ENCODE measurements at regions not wholly inside any gene's neighbourhood (a gene's known extent, or its start where the extent isn't known, plus 50 kb on each side); places are given as distances from the start of the nearest gene placed in this dataset.

DNA sequence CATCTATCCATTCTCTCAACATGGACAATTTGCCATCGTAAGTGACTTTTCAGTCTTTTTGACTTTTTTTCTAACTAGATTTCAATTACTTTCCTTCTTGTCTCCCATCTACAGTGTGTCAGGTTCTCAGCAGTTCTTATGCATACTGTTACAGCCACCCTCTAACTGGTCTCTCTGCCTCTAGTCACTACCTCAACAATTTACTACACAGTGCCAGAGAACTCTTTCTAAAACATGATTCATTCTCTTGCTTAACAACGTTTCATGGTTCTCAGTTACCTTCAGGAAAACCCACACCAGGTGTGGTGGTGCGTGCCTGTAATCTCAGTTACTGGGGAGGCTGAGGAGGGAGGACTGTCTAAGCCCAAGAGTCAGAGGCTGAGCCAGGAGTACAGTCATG, 95.4 kb downstream of the DIPK2A start:
- H3K4me1 ChIP-seq (ENCODE audit: insufficient read depth, low read length, poor library complexity, severe bottlenecking) = no peaks in the 10 kb centered on the region
- no peaks in the 10 kb centered on the region for H3K36me3 ChIP-seq (ENCODE audit: insufficient read depth, low read length, poor library complexity, severe bottlenecking)
- POLR2A ChIA-PET (ENCODE audit: low non-redundant PET) = no interaction called here
- intact Hi-C loops (cut with micrococcal nuclease; ENCODE audit: unreplicated experiment) = no loop called here
- no peak for DNase-seq (ENCODE audit: low spot score)
- no peaks in the 10 kb centered on the region for H3K27me3 ChIP-seq (replicated peaks; ENCODE audit: insufficient read depth, low read depth, low read length, poor library complexity)
- H3K27ac ChIP-seq (ENCODE audit: low read depth, low read length, poor library complexity, severe bottlenecking) = no peak overlapping the region
- H3K4me3 ChIP-seq (ENCODE audit: low read depth, low read length, poor library complexity, severe bottlenecking) = no peak overlapping the region
- TF ChIP-seq, protein P1, sequence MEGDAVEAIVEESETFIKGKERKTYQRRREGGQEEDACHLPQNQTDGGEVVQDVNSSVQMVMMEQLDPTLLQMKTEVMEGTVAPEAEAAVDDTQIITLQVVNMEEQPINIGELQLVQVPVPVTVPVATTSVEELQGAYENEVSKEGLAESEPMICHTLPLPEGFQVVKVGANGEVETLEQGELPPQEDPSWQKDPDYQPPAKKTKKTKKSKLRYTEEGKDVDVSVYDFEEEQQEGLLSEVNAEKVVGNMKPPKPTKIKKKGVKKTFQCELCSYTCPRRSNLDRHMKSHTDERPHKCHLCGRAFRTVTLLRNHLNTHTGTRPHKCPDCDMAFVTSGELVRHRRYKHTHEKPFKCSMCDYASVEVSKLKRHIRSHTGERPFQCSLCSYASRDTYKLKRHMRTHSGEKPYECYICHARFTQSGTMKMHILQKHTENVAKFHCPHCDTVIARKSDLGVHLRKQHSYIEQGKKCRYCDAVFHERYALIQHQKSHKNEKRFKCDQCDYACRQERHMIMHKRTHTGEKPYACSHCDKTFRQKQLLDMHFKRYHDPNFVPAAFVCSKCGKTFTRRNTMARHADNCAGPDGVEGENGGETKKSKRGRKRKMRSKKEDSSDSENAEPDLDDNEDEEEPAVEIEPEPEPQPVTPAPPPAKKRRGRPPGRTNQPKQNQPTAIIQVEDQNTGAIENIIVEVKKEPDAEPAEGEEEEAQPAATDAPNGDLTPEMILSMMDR (conservative IDR thresholded peaks at IDR 0.05; ENCODE audit: low read depth, low read length) = no peak
- TF ChIP-seq EZH2 (IDR thresholded peaks at IDR 0.05; ENCODE audit: borderline replicate concordance, low read depth, low read length, poor library complexity, severe bottlenecking) = no peak
- peaks cover 10% of the 10 kb centered on the region for H3K9me3 ChIP-seq (ENCODE audit: low read depth, low read length, poor library complexity, severe bottlenecking)
- no TSS peak for BruUV-seq (replicated peaks)
- CTCF ChIA-PET = no interaction called here

DNA sequence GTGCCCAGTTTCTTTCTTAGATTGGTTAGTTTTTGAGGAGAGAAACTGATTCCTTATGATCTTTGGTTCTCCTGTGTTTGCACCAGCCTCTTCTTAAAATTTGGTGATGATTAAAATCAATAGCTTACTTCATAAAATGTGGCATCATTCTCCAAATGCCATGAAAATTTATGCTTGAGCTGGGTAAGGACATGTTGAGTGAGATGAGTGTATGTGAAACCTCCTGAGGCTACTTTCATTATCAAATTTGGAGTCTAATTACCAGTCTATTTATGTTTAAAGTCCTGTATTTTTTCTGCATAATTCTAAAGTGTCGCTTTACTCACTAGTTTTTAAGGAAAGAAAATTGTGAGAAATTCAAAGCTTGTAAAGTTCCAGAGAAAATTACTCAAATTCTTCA, 102.1 kb downstream of the DIPK2A start:
- CTCF ChIA-PET = no interaction called here
- Histone ChIP-seq H3K27ac (ENCODE audit: low read depth, low read length, poor library complexity, severe bottlenecking) (no peak overlapping the region), H3K9me3 (ENCODE audit: low read depth, low read length, poor library complexity, severe bottlenecking) (peaks cover 10% of the 10 kb centered on the region), H3K4me3 (ENCODE audit: low read depth, low read length, poor library complexity, severe bottlenecking) (no peak overlapping the region), H3K4me1 (ENCODE audit: insufficient read depth, low read length, poor library complexity, severe bottlenecking) (peaks cover 18% of the 10 kb centered on the region), H3K36me3 (ENCODE audit: insufficient read depth, low read length, poor library complexity, severe bottlenecking) (no peaks in the 10 kb centered on the region), H3K27me3 (replicated peaks; ENCODE audit: insufficient read depth, low read depth, low read length, poor library complexity) (no peaks in the 10 kb centered on the region)
- no peak for TF ChIP-seq EZH2 (IDR thresholded peaks at IDR 0.05; ENCODE audit: borderline replicate concordance, low read depth, low read length, poor library complexity, severe bottlenecking)
- TF ChIP-seq, protein P1 (conservative IDR thresholded peaks at IDR 0.05; ENCODE audit: low read depth, low read length) = no peak
- POLR2A ChIA-PET (ENCODE audit: low non-redundant PET) = no interaction called here
- BruUV-seq (replicated peaks) = no TSS peak
- no peak for DNase-seq (ENCODE audit: low spot score)
- intact Hi-C loops (cut with micrococcal nuclease; ENCODE audit: unreplicated experiment) = no loop called here

DNA sequence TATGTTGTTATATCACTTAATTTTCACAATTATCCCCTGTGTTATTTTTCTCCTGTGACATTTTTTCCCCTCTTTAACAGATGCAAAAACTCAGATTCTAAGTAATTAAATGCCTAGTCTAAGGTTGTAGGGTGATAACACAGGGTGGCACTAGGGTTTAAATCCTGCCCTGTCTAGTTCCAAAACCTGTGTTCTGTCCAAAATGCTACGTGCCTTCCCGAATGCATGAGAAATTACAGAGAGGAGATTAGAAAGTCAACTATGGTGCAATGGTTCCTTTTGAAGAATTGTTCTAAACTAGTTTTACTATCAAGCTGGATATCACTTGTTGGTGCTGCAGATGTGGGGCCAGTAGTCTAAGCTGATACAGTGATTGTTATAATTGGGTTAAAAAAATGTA, 108.0 kb downstream of the DIPK2A start:
- POLR2A ChIA-PET (ENCODE audit: low non-redundant PET) = no interaction called here
- no peaks in the 10 kb centered on the region for H3K36me3 ChIP-seq (ENCODE audit: insufficient read depth, low read length, poor library complexity, severe bottlenecking)
- BruUV-seq (replicated peaks) = no TSS peak
- H3K27ac ChIP-seq (ENCODE audit: low read depth, low read length, poor library complexity, severe bottlenecking) = no peak overlapping the region
- H3K27me3 ChIP-seq (replicated peaks; ENCODE audit: insufficient read depth, low read depth, low read length, poor library complexity) = no peaks in the 10 kb centered on the region
- DNase-seq (ENCODE audit: low spot score) = no peak
- TF ChIP-seq, protein P1 (conservative IDR thresholded peaks at IDR 0.05; ENCODE audit: low read depth, low read length) = no peak
- no peak for TF ChIP-seq EZH2 (IDR thresholded peaks at IDR 0.05; ENCODE audit: borderline replicate concordance, low read depth, low read length, poor library complexity, severe bottlenecking)
- peaks cover 9% of the 10 kb centered on the region for H3K4me1 ChIP-seq (ENCODE audit: insufficient read depth, low read length, poor library complexity, severe bottlenecking)
- H3K4me3 ChIP-seq (ENCODE audit: low read depth, low read length, poor library complexity, severe bottlenecking) = no peak overlapping the region
- CTCF ChIA-PET = no interaction called here
- intact Hi-C loops (cut with micrococcal nuclease; ENCODE audit: unreplicated experiment) = no loop called here
- H3K9me3 ChIP-seq (ENCODE audit: low read depth, low read length, poor library complexity, severe bottlenecking) = no peaks in the 10 kb centered on the region

All from A673 (cell line).